Liver (tissue), 3 donors: ENCODE measurements at regions not wholly inside any gene's neighbourhood (a gene's known extent, or its start where the extent isn't known, plus 50 kb on each side); places are given as distances from the start of the nearest gene placed in this dataset.

Experiments used
- EGR1 ChIP-seq, 2 donors: IDR thresholded peaks; 2 replicates each; pipeline ENCODE4 v1.6.1; 2016 to 2018; ENCODE audit warnings: antibody characterized with exemption in 2 of 2, low read depth in 2 of 2
- FOXA1 ChIP-seq: IDR thresholded peaks from 2 replicates; pipeline ENCODE4 v1.6.1; 2016; ENCODE audit warnings: antibody characterized with exemption
- HNF4A ChIP-seq, 2 donors: conservative IDR thresholded peaks; 2 replicates each; pipeline ENCODE4 v1.6.1; 2016; ENCODE audit warnings: antibody characterized with exemption in 2 of 2, mild to moderate bottlenecking in 2 of 2
- JUND ChIP-seq, 2 donors: IDR thresholded peaks; 2 replicates each; pipeline ENCODE4 v1.6.1; 2016; ENCODE audit warnings: antibody characterized with exemption in 2 of 2
- RAD21 ChIP-seq, 2 donors: IDR thresholded peaks; 2 replicates each; pipeline ENCODE4 v1.6.1; 2016; ENCODE audit warnings: antibody characterized with exemption in 2 of 2, mild to moderate bottlenecking in 2 of 2
- RXRA ChIP-seq, 2 donors: IDR thresholded peaks; 2 replicates each; pipeline ENCODE4 v1.6.1; 2017 to 2018; ENCODE audit warnings: antibody characterized with exemption in 2 of 2, mild to moderate bottlenecking in 1 of 2
- SP1 ChIP-seq: IDR thresholded peaks from 2 replicates; pipeline ENCODE4 v1.6.1; 2018; ENCODE audit warnings: antibody characterized with exemption, mild to moderate bottlenecking
- TAF1 ChIP-seq: conservative IDR thresholded peaks from 2 replicates; pipeline ENCODE4 v1.6.1; 2016; ENCODE audit warnings: antibody characterized with exemption, mild to moderate bottlenecking
- YY1 ChIP-seq: IDR thresholded peaks from 2 replicates; pipeline ENCODE4 v1.6.1; 2016; ENCODE audit warnings: antibody characterized with exemption, mild to moderate bottlenecking
- TF ChIP-seq, protein P1 (sequence below): fragments of 150-350 bp; IDR thresholded peaks from 2 replicates; pipeline ENCODE4 v1.5.1; 2017; ENCODE audit warnings: improper control_type of control experiment, low read depth, low read length; ENCODE audit not compliant: missing input control
- TF ChIP-seq, protein P2 (sequence below): IDR thresholded peaks from 2 replicates; pipeline ENCODE4 v1.6.1; 2016; ENCODE audit warnings: antibody characterized with exemption, mild to moderate bottlenecking
- TF ChIP-seq, protein P3 (sequence below): IDR thresholded peaks from 2 replicates; pipeline ENCODE4 v1.6.1; 2016; ENCODE audit warnings: antibody characterized with exemption
- donor health status: healthy.
- donor health status: healthy.

- TF ChIP-seq, protein P1, sequence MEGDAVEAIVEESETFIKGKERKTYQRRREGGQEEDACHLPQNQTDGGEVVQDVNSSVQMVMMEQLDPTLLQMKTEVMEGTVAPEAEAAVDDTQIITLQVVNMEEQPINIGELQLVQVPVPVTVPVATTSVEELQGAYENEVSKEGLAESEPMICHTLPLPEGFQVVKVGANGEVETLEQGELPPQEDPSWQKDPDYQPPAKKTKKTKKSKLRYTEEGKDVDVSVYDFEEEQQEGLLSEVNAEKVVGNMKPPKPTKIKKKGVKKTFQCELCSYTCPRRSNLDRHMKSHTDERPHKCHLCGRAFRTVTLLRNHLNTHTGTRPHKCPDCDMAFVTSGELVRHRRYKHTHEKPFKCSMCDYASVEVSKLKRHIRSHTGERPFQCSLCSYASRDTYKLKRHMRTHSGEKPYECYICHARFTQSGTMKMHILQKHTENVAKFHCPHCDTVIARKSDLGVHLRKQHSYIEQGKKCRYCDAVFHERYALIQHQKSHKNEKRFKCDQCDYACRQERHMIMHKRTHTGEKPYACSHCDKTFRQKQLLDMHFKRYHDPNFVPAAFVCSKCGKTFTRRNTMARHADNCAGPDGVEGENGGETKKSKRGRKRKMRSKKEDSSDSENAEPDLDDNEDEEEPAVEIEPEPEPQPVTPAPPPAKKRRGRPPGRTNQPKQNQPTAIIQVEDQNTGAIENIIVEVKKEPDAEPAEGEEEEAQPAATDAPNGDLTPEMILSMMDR: no peak
- TF ChIP-seq RAD21 (IDR thresholded peaks at IDR 0.05): no peak
- no peak for TF ChIP-seq HNF4A (conservative IDR thresholded peaks at IDR 0.05)
- TF ChIP-seq EGR1 (IDR thresholded peaks at IDR 0.05; ENCODE audit: low read depth in 2 of 2): no peak
- TF ChIP-seq RXRA (IDR thresholded peaks at IDR 0.05): no peak
- TF ChIP-seq YY1: no peak
- TF ChIP-seq, protein P2, sequence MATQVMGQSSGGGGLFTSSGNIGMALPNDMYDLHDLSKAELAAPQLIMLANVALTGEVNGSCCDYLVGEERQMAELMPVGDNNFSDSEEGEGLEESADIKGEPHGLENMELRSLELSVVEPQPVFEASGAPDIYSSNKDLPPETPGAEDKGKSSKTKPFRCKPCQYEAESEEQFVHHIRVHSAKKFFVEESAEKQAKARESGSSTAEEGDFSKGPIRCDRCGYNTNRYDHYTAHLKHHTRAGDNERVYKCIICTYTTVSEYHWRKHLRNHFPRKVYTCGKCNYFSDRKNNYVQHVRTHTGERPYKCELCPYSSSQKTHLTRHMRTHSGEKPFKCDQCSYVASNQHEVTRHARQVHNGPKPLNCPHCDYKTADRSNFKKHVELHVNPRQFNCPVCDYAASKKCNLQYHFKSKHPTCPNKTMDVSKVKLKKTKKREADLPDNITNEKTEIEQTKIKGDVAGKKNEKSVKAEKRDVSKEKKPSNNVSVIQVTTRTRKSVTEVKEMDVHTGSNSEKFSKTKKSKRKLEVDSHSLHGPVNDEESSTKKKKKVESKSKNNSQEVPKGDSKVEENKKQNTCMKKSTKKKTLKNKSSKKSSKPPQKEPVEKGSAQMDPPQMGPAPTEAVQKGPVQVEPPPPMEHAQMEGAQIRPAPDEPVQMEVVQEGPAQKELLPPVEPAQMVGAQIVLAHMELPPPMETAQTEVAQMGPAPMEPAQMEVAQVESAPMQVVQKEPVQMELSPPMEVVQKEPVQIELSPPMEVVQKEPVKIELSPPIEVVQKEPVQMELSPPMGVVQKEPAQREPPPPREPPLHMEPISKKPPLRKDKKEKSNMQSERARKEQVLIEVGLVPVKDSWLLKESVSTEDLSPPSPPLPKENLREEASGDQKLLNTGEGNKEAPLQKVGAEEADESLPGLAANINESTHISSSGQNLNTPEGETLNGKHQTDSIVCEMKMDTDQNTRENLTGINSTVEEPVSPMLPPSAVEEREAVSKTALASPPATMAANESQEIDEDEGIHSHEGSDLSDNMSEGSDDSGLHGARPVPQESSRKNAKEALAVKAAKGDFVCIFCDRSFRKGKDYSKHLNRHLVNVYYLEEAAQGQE: no peak
- TF ChIP-seq, protein P3, sequence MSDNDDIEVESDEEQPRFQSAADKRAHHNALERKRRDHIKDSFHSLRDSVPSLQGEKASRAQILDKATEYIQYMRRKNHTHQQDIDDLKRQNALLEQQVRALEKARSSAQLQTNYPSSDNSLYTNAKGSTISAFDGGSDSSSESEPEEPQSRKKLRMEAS: no peak
- TF ChIP-seq FOXA1: no peak
- TF ChIP-seq TAF1: no peak
- TF ChIP-seq SP1: no peak
- no peak for TF ChIP-seq JUND (IDR thresholded peaks at IDR 0.05)
Measured at GRCh38 chr15:92822216-92823144, 77.6 kb upstream of the CHD2 start.
